PFSK-1 (cell line): ENCODE measurements at regions not wholly inside any gene's neighbourhood (a gene's known extent, or its start where the extent isn't known, plus 50 kb on each side); places are given as distances from the start of the nearest gene placed in this dataset.

Experiments
- POLR2AphosphoS5 ChIP-seq: IDR thresholded peaks from 2 replicates; pipeline ENCODE4 v1.6.1; 2012; ENCODE audit warnings: low read depth, mild to moderate bottlenecking, control low read depth, low read length, moderate library complexity
- REST ChIP-seq, 2 experiments: IDR thresholded peaks; 2 replicates each; pipeline versions ENCODE4 v1.6.1 to v1.8.0; 2011 to 2012; ENCODE audit warnings: low read depth in 2 of 2, low read length in 2 of 2, control low read depth in 1 of 2, inconsistent platforms in 1 of 2, mild to moderate bottlenecking in 1 of 2, moderate library complexity in 1 of 2; ENCODE audit not compliant: insufficient read depth in 1 of 2

- TF ChIP-seq POLR2AphosphoS5 = no peak
- TF ChIP-seq REST (IDR thresholded peaks at IDR 0.05; ENCODE audit: insufficient read depth in 1 of 2, low read depth in 2 of 2, low read length in 2 of 2) = no peak
These were observed 768.6 kb upstream of the SORCS1 start for GRCh38 chr10:107933076-107933475.
